ENCODE measurements at regions not wholly inside any gene's neighbourhood (a gene's known extent, or its start where the extent isn't known, plus 50 kb on each side); places are given as distances from the start of the nearest gene placed in this dataset.

GRCh38 chr12:127393465-127393864, 873.5 kb upstream of the TMEM132C start:
- TF ChIP-seq, protein P1, sequence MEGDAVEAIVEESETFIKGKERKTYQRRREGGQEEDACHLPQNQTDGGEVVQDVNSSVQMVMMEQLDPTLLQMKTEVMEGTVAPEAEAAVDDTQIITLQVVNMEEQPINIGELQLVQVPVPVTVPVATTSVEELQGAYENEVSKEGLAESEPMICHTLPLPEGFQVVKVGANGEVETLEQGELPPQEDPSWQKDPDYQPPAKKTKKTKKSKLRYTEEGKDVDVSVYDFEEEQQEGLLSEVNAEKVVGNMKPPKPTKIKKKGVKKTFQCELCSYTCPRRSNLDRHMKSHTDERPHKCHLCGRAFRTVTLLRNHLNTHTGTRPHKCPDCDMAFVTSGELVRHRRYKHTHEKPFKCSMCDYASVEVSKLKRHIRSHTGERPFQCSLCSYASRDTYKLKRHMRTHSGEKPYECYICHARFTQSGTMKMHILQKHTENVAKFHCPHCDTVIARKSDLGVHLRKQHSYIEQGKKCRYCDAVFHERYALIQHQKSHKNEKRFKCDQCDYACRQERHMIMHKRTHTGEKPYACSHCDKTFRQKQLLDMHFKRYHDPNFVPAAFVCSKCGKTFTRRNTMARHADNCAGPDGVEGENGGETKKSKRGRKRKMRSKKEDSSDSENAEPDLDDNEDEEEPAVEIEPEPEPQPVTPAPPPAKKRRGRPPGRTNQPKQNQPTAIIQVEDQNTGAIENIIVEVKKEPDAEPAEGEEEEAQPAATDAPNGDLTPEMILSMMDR (IDR thresholded peaks at IDR 0.05; ENCODE audit: insufficient read depth, low read length): no peak
- TF ChIP-seq POLR2AphosphoS5 (IDR thresholded peaks at IDR 0.05; ENCODE audit: low read depth) (no peak), GABPA (IDR thresholded peaks at IDR 0.05; ENCODE audit: low read depth) (no peak)

All from HL-60 (cell line).